KBM-7 (cell line): ENCODE measurements at regions not wholly inside any gene's neighbourhood (a gene's known extent, or its start where the extent isn't known, plus 50 kb on each side); places are given as distances from the start of the nearest gene placed in this dataset.
"Not testable (repeated sequence)": the region's sequence is repeated elsewhere in the genome, so short reads cannot be mapped to it uniquely, and the experiment has no call there.

Source experiments
- DNase-seq: peaks from one replicate; pipeline ENCODE4 v3.0.0-alpha.2; 2015
- in situ Hi-C: fragments of 300-500 bp; cut with MboI; formaldehyde crosslinking; loops from 2 replicates; pipeline ENCODE4 v1.14.3; 2020; ENCODE audit warnings: low sequenced_read_pairs, low pct_unique_long_range_greater_than_20kb, mixed read lengths

DNA sequence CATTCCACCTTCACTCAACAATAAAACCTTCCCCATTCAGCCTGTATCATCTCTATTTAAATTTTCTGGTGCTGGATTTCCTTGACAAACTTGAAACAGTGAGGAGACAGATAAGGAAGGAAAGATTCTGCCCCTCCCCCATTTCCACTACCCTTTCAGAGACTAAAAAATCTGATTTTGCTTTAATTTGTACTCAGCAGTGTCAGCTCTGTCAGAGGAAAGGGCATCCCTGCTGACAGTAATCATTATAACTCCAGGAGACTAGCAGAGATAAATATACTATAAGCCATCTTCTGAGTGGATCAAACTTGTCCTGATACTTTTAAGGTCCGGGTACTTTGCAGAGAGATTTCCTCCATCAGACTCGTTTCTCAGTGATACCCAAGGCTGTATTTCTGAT lies 155.6 kb downstream of the SAMD5 start:
- no peak for DNase-seq
- in situ Hi-C loops: no loop called here

DNA sequence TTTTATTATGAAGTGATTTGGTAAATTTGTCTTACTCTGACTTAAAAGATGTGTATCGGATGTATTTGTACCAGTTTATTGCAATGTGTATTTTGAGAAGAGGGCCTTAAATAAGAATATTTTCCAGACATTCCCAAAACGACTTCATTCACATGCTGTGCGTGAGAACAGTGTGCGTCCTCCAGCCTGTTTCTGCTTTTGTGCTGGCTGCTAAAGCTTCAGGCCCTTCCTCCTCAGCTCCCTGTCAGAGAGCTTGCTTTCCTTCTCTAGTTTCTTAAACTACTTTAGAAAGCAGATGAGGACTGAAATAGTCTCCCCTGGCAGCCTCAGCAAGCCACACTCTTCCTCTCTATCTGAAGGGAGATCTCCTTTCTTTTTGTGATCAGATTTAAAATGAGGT lies 157.8 kb downstream of the SAMD5 start:
- in situ Hi-C loops: no loop called here
- DNase-seq: no peak

DNA sequence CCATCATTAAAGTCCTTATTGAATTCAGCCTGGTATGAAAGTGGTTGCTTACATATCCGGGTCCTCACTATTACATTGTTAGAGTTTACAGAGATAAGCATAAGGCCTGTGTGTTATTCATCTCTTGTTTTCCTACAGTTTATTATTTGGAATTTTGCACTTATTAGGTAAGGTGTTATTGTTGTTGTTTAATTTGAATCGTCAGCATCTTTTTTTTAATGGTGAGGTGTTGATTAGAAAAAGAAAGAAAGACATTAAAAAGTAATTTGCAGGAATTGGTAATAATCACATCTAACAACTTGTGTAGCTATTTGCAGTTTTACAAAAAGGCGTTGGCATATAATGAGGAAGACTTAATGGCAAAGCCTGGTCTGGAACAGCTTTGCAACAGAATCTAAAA lies 158.6 kb downstream of the SAMD5 start:
- DNase-seq: no peak
- in situ Hi-C loops: no loop called here

DNA sequence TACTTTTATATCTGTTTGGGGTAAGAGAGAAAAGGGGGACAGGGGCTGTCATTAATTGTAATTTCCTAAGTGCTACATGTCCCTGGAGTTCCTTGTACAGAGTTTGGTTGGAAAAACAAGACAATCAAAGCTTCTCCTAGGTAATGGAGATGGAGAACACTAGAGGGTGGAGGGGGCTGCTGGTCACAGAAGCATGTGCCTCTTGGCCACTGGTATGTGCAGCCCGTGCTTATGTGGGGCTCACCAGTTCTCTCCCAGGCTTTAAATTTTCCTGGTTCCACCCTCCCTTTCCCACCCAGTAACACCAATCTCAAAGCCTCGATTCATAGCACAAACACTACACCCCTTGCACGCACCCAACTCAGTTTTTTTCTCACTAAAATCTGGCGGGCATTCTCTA lies 165.6 kb downstream of the SAMD5 start:
- in situ Hi-C loops: no loop called here
- no peak for DNase-seq

DNA sequence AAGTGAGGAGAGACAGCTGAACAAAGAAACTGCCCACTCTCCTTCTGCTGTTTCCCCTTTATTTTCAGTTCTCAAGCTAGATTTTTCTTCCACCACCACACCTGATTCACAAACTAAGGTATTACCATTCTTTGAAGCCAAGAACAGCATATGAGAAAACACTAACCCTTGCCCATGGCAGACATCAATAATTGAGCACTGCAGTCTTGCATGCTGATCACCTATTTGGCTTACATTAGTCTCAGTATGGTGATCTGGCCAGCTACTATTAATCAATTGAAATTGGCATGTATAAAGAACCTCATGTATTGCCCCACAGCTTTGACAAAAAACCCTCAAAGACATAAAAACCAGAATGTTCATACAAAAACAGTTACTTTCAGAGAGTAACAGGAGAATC lies 166.3 kb downstream of the SAMD5 start:
- in situ Hi-C loops: no loop called here
- no peak for DNase-seq

DNA sequence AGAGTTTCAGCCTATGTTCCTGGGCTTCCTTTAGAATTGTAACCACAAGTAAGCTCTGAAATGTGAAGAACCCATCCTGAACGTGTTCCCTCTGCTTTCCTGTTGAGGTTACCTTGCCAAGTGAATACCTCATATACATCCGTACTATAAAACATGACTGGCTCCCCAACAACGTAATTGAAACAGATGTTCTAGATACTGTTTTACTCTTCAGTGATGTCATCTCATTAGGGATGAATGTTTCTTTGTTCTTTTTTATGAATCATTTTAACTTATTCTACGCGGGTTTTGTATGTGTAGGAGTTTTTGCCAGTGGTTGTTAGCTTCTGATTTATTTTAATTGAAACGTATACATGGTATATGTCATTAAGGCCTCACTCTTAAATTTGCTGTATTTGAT lies 166.8 kb downstream of the SAMD5 start:
- in situ Hi-C loops: no loop called here
- no peak for DNase-seq

DNA sequence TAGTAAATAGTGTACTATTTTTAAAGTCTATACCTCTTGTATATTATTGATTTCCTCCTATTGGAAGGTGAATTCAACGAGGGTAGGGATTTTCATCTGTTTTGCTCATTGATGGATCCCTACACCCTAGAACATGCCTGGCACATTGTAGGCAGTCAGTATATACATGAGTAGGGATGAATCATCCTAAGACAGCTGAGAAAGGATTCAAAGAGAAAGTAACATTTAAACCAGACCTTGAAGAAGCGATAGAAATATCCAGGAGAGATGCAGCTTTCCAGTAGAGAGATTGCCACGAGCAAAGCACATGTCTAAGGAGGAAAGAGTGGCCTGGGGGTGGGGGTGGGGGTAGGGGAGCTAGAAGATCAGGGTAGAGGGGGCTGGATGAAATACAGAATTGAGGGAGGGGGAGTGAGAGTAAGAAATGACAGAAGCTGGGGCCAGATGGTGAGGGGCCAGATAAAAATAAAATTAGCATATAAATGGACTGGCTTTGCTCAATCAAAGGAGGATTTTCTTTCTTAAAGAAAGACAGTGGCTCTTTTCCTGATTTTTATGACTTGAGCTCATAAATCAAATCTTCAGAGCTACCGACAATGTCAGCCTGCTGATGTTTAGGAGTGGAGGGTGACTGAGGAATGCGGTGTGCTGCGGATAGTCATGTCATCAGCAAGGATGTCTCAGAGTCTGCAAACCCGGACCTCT lies 168.2 kb downstream of the SAMD5 start:
- no peak for DNase-seq
- in situ Hi-C loops: no loop called here

DNA sequence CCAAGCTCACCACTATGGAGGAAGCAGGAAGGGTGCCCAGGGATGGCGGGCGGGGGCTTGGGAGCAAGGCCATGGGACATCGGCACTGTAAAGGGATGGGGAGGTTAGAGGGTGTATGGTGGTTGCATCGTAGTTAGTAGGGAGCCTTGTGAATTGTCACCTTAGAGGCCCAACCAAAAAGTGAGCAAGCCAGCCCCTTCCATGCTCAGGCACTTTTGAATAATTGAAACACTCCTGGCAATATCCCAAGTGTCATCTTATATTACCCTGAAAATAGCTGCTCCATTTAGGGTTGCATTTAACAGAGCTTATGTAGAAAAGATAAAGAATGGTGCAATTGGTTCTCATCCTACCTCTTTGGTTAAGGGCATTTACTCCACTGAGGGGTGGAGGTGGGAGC lies 169.2 kb downstream of the SAMD5 start:
- in situ Hi-C loops: no loop called here
- DNase-seq: no peak

DNA sequence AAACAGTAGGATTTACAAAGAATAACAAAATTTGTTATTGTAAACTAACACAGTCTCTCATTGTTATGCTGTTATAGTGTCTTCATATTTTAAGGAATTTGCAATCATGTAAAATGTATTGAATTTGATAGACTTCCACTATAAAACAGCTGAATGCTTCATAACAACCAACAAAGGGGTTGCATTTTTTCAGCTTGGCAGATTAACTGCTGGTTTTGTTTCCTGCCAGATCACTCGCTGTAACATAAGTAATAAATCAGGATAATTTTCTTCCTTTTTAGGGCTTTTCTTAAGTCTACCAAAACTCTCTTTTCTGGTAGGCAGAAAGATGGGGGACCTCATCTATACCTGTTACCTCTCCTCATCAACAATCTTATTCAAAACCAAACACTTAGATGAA lies 169.8 kb downstream of the SAMD5 start:
- in situ Hi-C loops: no loop called here
- no peak for DNase-seq

DNA sequence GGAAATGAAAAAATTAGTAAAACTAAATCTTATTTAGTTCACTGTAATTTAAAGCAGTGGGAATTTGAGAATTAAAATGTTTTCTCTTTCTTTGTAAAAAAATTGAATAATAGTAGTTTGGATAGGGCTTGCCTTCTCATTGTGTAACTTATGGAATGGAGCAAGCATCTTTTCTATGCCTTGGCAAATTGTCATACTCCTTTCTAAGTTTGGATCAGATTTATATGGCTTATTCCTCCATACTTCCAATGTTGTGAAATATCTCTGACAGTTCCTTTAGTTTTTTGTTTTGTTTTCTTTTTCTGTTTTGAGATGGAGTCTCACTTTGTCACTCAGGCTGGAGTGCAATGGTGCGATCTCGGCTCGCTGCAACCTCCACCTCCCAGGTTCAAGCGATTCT lies 176.4 kb downstream of the SAMD5 start:
- in situ Hi-C loops: no loop called here
- no peak for DNase-seq

DNA sequence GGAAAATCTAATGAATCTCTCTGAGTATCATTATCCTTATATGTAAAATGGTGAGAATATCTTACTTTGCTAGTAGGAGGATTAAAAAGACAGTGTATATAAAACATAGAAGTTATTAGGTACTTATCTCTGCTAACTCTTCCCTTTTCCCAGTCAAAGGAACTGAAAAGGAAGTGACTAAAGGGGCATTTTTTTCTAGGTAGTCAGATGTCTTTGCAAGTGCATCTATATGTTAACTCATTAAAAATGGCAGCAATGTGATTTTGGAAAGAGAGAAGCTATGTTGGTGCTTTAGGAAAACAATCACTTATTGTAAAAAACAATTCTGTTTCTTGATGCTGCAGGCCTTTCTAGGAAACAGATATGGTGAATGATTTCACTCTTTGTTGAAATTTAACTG lies 180.9 kb downstream of the SAMD5 start:
- DNase-seq: no peak
- in situ Hi-C loops: no loop called here

DNA sequence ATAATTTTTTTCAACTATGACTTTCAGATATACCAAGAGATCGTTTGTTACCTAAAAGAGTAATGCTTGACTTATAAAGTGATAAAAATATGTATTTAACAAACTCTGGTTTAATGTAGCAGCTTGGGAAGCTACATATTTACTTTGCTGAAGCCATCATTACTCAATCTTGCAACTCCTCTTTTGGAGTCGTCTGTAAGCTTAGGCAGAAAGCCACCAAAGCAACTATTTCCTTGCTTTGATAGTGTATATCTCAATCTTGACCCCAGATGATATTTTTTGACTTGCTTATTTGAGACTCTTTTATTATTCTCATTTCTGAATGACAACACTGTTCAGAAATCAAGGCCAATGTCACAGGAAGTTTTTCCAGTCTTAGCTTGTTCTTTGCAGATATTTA lies 183.0 kb downstream of the SAMD5 start:
- in situ Hi-C loops: no loop called here
- no peak for DNase-seq

DNA sequence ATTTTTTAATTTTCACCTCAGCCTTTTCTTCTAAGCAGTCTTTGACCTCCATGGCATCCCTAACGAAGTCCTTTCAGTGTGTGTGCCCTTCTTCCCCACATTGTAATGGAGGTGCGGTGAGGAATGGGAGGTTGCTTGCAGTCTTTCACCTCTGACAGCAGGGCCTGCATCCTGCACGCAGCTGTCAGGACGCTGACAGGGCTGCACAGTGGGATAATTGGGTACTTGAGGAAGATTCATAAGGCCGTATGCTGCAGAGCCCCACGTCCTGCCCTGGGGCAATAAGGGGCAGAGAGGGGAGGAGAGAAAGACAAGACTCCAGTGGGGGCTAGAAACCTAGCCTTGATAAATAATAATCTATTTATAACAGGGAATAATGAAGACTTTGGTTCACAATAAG lies 184.7 kb downstream of the SAMD5 start:
- in situ Hi-C loops: no loop called here
- DNase-seq: no peak

DNA sequence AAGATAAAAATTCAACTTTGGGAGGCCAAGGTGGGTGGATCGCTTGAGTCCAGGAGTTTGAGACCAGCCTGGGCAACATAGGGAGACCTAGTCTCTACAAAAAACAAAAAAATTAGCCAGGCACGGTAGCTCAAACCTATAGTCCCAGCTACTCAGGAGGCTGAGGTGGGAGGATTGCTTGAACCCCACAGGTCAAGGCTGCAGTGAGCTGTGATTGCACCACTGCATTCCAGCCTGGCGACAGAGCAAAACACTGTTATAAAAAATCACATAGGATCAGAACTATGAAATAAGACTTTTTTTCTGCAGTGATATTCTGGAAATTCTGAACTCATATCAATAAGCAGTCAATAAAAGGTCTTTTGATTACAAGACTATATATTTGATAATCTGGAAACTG lies 186.1 kb downstream of the SAMD5 start:
- in situ Hi-C loops, DNase-seq: not testable (repeated sequence)

DNA sequence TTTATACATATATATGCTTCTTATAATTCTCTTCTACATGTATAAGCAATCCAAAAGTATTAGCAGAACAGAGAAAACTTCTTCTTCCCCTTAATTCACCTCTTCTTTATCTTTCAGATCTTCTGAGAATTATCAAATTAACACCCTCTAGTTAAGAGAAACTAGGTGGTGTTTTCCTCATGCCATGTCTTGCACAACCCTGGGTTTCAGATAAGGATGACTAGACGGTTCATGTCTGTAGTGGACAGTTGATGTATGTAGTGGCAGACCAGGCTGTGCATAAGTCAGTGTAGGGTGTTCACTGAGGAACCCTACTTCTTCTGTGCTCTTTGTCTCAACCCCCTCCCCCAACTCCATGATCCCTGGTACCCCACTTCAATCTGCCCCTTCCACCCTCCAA lies 187.3 kb downstream of the SAMD5 start:
- in situ Hi-C loops: no loop called here

DNA sequence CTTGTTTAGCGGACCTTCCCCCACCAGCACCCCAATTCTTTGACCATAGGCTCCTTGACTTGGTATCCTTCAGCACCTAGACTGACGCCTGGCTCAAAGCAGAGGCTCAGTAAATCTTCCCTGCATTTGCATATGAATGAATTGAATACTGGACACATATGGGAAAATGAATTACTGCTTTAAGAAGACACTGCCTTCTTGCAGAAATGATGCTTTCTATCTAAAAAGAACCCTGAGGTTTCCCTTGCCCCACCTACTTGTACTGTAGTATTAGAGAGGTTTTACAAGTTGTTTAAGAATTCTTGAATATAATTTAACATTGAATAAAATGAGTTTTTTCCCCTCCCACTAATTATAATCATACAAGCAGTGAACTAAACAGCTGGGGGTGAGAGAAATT lies 190.7 kb downstream of the SAMD5 start:
- DNase-seq: no peak
- in situ Hi-C loops: no loop called here

More for the DNA sequence above, 187.3 kb downstream of the SAMD5 start:
- no peak for DNase-seq

DNA sequence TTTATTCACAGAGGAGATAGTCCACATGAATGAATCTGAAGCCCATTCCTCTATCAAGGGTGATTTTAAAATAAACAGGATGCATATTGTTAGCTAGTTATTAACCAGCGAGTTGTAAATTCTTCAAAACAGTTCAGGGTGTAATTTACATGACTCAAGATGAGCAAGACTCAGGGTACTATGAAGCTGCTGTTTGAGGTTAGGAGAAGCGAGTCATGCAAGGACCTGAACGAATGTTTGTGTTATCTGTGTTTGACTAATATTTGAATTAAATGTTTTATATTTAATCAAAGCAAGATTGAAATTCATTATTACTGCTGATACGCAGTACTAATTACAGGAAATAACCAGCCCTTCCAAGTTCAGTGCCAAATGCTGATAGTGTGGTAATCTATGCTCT lies 191.1 kb downstream of the SAMD5 start:
- no peak for DNase-seq
- in situ Hi-C loops: no loop called here

DNA sequence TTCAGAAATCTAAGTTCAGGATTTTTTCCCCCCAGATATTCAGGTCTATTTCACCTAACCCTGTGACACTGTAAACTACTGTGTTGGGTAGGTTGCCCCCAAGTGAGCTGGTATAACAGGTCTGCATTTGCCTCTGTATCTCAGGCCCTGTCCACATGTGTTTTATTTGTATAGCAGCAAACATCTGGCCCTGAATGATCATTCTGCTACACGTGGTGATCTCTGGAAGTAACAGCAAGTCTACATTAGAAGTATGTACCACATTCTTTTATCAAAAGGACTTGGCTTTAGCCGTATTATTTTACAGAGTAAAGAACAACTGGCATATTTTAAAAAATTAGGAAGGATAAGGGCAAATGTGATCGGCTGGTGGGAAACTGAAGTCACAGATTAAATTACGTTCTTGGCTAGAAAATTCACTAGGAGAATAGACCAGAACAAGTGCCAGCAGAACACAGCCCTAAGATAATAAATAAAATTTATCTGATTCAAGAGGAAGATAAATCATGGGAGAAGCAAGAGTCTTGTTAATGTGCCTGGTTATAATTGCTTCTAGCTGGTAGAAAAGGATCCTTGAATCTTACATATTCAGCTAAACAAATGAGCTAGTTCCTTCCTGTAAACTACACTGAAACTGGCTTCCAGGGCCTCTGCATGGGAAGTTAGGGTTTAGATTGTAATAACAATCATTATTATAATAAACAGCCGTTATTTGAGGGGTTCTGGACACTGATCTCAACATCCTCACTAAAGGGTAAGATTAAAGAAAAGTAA lies 192.1 kb downstream of the SAMD5 start:
- DNase-seq: no peak
- in situ Hi-C loops: no loop called here

DNA sequence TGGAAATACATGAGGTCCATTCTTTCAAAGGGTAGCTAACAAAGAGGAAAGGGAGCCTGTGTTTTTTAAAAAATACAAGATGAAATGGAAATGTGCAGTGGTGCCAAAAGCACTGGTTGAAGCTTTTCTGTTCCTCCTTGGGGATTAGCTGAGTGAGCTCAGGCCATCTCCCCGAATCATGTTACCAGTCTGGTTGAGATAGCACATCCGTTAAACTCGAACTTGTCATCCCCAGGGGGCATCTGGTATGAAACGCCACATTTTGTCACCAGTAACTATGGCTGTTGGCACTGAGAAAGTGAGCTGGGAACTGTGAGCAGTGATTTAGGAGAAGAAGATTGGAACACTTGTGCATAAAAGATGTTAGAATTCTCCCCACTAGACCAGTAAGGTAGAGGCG lies 196.2 kb downstream of the SAMD5 start:
- no peak for DNase-seq
- in situ Hi-C loops: no loop called here

DNA sequence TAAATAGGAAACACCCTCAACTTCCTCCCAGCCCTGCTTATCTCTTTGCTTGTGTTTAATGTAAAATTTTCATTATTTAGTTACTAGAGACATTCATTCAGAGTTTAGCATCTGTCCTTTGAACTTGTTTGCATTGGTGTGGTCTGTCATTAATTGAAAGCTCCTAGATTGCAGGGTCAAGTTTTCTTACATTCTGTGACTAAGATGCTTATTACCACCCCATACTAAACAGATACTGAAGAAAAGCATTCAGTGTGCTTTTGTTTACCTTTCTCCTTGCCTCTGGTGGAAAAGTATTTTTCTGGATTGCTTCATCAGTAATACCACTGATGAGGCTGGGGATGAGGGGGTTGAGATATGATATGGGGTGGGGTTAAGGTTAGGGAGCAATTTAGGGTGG lies 199.0 kb downstream of the SAMD5 start:
- in situ Hi-C loops: no loop called here
- DNase-seq: no peak

DNA sequence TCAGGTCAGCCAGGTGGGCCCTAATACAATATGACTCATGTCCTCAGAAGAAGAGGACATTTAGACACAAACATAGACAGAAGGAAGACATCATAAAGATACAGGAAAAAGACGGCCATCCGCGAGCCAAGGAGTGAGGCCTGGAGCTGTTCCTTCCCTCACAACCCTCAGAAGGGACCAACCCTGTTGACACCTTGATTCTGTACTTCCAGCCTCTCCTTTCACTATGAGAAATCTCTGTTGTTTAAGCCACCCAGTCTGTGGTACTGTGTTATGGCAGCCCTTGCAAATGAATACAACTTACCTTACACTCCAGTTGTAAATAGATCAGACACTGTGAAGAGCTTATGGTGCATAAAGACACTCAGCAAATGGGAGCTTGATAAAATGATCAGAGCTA lies 199.7 kb downstream of the SAMD5 start:
- in situ Hi-C loops: no loop called here
- no peak for DNase-seq
